ENCODE measurements at regions not wholly inside any gene's neighbourhood (a gene's known extent, or its start where the extent isn't known, plus 50 kb on each side); places are given as distances from the start of the nearest gene placed in this dataset.

GRCh38 chr18:65955747-65956146, 204.9 kb downstream of the CDH7 start:
- peak in 1 of 2 donors; percentile 8 for DNase-seq
- intact Hi-C loops (cut with DNase I; ENCODE audit: low total_unique reads), result no loop called here
- TF ChIP-seq POLR2AphosphoS5 (IDR thresholded peaks at IDR 0.05) (no peak), EP300 (IDR thresholded peaks at IDR 0.05) (no peak), CTCF (IDR thresholded peaks at IDR 0.05) (no peak), POLR2A (IDR thresholded peaks at IDR 0.05) (no peak)
- H3K27ac ChIP-seq, result no peak overlapping the region
- H3K4me1 ChIP-seq, result no peaks in the 10 kb centered on the region
- WGBS, 5 donors, result 69 to 77% (median 75%) methylated on average over 4 of the region's 4 CpGs
- H3K9me3 ChIP-seq, result no peaks in the 10 kb centered on the region
- H3K4me3 ChIP-seq, result no peak overlapping the region
- H3K36me3 ChIP-seq, result no peaks in the 10 kb centered on the region
- no peaks in the 10 kb centered on the region for H3K27me3 ChIP-seq

GRCh38 chr18:65954372-65954771, 203.6 kb downstream of the CDH7 start:
- TF ChIP-seq EP300 (IDR thresholded peaks at IDR 0.05), result no peak
- no peak for TF ChIP-seq POLR2AphosphoS5 (IDR thresholded peaks at IDR 0.05)
- no peak for TF ChIP-seq CTCF (IDR thresholded peaks at IDR 0.05)
- no peak for TF ChIP-seq POLR2A (IDR thresholded peaks at IDR 0.05)
- WGBS, 5 donors, result 68 to 88% (median 74%) methylated on average over 7 of the region's 7 CpGs

GRCh38 chr18:65946777-65947176, 196.0 kb downstream of the CDH7 start:
- Histone ChIP-seq H3K36me3 (no peaks in the 10 kb centered on the region), H3K4me3 (no peak overlapping the region), H3K27me3 (no peaks in the 10 kb centered on the region), H3K9me3 (no peaks in the 10 kb centered on the region), H3K4me1 (no peaks in the 10 kb centered on the region), H3K27ac (no peak overlapping the region)
- 45 to 78% (median 64%) methylated on average over 3 of the region's 3 CpGs for WGBS, 5 donors
- TF ChIP-seq POLR2A (IDR thresholded peaks at IDR 0.05), result no peak
- TF ChIP-seq POLR2AphosphoS5 (IDR thresholded peaks at IDR 0.05), result no peak
- no peak for TF ChIP-seq CTCF (IDR thresholded peaks at IDR 0.05)
- TF ChIP-seq EP300 (IDR thresholded peaks at IDR 0.05), result no peak
- intact Hi-C loops (cut with DNase I; ENCODE audit: low total_unique reads), result no loop called here
- DNase-seq, result no peak

More at GRCh38 chr18:65954372-65954771, 203.6 kb downstream of the CDH7 start:
- H3K9me3 ChIP-seq, result no peaks in the 10 kb centered on the region
- no peak overlapping the region for H3K4me3 ChIP-seq
- no peaks in the 10 kb centered on the region for H3K27me3 ChIP-seq
- no peaks in the 10 kb centered on the region for H3K36me3 ChIP-seq
- DNase-seq, result no peak
- intact Hi-C loops (cut with DNase I; ENCODE audit: low total_unique reads), result no loop called here
- no peak overlapping the region for H3K27ac ChIP-seq
- H3K4me1 ChIP-seq, result no peaks in the 10 kb centered on the region

- Histone ChIP-seq H3K9me3 (no peaks in the 10 kb centered on the region), H3K27ac (no peak overlapping the region), H3K36me3 (no peaks in the 10 kb centered on the region), H3K27me3 (no peaks in the 10 kb centered on the region), H3K4me3 (no peak overlapping the region), H3K4me1 (no peaks in the 10 kb centered on the region)
- WGBS, 5 donors, result 76 to 88% (median 83%) methylated on average over 3 of the region's 3 CpGs
- intact Hi-C loops (cut with DNase I; ENCODE audit: low total_unique reads), result no loop called here
- DNase-seq, result no peak
- no peak for TF ChIP-seq CTCF (IDR thresholded peaks at IDR 0.05)
- TF ChIP-seq POLR2AphosphoS5 (IDR thresholded peaks at IDR 0.05), result no peak
- TF ChIP-seq POLR2A (IDR thresholded peaks at IDR 0.05), result no peak
- no peak for TF ChIP-seq EP300 (IDR thresholded peaks at IDR 0.05)
Observed at GRCh38 chr18:65943268-65943667, 192.5 kb downstream of the CDH7 start.
